CD1c-positive myeloid dendritic cell (primary cell): ENCODE measurements at regions not wholly inside any gene's neighbourhood (a gene's known extent, or its start where the extent isn't known, plus 50 kb on each side); places are given as distances from the start of the nearest gene placed in this dataset.

Experiments
- DNase-seq: peaks from one replicate; pipeline ENCODE4 v3.0.0-alpha.2; 2016; ENCODE audit errors: extremely low spot score

DNA sequence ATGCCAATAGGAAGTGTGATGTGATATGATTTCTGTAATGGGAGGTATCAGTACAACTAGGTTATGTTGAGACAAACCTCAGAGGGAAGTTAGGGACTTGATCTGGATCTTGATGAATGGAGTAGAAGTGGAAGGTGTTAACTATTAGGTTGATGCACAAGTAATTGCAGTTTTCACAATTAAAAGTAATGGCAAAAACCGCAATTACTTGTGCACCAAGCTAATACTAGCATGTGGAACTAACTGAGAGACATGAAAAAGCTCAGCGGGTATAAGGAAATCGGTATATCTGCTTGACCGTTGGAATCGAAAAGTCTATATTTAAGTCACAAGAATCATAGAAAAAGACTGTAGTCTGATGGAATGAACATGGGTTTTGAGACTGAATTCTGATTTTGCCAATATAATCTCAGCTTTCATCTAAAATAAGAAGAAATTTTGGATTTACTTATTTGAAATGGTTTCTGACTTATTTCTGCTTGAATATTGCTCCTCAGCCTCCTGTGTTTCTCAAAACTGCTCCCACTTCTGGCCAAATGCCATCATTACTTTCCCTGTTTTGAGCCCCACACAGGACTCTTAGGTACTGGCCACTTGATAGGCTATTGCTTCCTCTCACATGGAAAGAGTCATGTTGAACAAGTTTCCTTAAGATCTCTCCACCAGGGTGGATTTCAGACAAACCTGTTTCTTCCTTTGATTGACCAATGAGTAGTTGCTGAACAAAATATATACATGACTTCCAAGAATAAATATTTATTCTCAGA lies 271.5 kb upstream of the COL8A1 start:
- no peak for DNase-seq

DNA sequence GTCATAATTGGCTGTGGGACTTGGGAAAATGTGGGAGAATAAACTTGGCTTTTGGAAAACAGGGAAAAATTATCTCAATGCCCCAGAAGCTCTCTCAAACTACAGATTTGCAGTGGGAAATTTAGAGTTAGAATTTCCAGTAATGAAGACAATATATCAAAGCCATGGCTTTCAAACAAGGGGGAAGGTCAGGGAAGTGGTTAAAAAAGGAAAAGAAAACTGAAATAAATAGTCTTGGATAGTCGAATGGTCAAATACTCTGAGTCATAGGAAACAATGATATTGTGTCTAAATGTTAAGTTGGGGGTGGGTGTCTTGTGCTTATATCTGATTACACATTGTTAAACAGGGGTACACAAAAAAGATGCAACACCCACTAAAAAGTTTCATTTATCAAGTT lies 272.4 kb upstream of the COL8A1 start:
- no peak for DNase-seq

DNA sequence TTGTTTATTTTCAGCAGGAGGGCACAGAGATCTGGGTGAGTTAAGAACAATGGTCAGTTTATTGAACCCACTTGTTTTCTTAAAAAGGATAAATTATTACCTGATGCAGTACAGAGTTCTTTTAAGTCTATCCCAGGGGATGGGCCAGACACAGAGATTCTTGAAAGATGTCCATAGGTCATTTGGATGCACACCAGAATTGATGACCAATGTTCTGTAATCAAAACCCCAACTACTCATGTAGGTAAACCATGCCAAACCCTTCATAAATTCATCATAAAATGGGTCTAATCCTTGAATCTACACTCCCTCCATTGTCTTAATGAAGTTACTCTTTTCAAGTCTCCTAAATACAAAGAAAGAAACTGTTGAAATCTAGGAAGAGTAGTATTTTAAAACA lies 273.0 kb upstream of the COL8A1 start:
- DNase-seq: no peak

DNA sequence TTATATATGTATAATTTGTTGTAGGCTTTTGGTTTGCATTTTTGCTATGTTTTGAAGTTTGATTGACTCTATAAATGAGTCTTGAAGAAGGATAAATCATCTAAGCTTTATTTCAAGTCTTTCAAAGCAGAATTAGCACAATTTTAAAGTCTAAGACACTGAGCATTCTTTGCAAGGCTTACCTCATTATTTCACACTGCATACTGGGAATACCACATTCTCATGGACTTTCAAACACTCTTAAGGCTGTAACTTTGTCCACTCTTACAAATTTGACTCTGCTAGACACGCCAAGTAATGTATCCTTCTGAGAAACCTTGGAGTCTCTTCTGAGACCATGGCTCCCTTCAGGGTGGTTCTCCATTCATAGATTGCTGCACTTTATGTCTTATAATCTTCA lies 281.3 kb upstream of the COL8A1 start:
- DNase-seq: no peak

DNA sequence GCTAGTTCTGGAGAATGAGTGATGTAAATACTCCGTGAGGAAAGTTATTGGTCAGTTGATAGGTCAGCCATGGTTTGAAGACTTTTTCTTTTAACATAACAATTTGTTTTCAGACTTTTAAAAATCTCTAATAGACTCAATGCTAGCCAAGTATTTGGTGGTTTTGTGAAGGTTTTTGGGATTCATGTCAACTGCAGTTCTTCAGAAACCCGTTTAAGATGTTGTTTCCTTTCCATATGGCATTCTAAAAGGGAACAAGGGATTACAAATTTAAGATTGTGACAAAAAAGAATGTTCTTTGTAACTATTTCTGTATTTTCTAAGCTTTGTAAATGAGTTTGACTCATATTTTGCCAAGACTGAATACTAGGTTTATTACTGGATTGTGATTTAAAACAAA lies 281.7 kb upstream of the COL8A1 start:
- no peak for DNase-seq

DNA sequence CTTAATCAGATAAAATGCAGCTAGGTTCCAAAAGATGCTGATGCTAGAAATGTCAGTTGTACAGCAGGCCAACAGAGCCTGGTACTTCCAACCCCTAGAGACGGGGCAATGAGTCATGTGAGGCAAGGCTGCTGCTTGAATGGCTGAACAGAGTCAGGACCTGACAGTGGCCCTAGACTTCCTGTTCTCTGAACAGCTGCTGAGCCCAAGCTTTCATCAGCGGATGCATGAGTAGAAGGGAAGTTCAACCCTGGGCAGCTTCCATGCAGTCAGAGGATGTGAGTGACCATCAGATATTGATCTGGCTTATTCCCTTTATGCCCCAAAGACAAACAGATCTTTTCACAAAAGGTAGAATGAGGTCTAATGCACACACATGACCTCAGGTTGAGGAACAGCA lies 282.9 kb upstream of the COL8A1 start:
- no peak for DNase-seq

DNA sequence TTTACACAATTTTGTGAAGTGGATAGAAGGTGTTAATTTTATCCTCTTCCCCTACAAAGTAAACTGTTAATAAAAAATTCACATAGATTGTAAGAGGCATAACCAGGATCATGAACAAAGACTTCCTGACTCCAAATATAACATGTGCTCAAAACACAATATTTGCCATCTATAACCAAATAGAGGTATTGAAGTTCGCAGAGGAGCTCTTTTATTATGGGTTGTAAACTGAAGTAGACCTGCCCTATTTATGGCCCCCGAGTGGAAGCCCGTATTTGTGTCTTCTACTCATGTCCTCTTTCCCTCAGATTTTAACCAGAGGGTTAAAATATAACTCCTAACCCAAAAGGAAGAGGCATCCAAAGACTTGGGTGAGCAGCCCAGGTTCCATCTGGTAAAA lies 285.6 kb upstream of the COL8A1 start:
- DNase-seq: no peak

DNA sequence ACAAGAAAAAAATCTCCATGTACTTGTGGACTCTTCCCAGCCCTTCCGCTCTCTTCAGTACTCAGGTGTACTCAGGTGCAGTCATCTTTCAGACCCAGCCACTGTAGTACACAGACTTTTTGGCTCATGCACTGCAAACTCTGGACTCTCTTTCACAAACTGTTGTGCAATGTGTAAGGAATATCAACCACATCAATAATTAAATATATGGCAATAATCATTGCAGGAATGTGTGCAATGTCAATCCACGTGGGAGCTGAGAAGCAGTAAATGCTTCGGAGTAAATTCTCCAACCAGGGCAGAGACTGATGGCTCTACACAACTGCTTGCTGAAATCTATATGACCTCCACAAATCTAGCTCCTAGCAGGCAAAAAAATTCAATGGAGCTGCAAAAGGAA lies 287.3 kb upstream of the COL8A1 start:
- DNase-seq: no peak

DNA sequence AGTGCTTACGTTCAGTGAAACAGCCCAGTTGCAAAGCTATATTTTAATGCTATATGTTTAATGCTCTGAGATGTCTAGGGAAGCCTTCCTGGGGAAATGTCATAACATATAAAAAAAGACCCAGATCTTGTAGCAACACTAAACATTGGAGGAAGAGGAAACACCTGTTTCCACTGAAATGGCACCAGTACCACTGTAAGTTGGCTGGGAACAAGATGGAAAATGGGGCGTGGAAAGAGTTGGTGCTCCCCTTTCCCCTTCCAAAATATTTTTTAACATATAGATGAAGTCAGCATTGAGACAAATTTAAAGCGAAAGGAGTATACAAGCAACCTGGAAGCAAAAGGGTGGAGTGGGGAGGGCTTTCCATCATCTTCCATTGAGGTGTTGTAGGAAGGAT lies 289.9 kb upstream of the COL8A1 start:
- DNase-seq: no peak

DNA sequence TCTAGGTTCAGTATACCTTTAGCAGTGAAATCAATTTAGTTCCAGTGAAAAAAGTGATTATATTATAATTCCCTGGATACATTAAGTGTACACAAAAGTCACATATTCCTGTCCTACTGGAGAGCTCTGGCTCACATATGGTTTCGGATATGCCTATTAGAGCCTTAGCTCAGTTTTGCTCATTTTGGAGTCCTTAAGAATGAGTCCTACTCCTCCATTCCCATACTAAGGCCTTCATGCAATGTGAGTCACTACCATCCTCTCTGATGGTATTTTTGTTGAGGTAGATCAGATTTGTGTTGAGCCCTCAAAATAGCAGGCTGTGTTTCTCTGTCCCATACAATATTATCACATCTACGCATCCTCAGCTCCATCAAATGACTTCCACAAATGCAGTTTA lies 294.2 kb upstream of the COL8A1 start:
- DNase-seq: no peak

DNA sequence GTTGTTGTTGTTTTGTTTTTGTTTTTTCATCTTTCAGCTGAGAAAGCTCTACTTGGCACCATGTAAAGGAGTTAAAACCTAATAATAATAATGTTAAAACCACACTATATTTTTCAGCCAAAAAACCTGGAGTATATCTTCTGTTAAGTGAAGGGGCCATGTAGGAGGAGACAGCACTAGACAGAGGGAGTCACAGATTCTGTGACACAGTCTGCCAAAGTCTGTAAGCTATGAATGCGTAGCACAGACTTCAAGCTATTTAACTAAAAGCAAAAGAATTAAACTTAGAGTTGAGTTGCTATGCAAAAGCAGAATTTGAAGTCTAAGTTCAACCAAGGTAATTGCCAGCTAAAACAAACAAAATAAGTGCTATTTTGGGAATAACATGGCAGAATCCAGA lies 296.0 kb upstream of the COL8A1 start:
- DNase-seq: no peak

DNA sequence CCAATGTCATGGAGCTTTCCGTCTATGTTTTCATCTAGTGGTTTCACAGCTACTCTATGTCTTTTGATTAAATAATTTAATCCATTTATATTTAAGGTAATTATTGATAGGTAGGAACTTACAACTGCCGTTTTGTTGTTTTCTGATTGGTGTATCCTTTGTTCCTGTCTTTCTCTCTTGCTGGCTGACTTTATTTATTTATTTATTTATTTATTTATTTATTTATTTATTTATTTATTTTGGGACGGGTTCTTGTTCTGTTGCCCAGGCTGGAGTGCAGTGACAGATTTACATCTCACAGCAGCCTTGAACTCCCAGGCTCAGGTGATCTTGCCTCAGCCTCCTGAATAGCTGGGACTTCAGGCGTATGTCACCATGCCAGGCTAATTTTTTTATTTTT lies 299.2 kb upstream of the COL8A1 start:
- DNase-seq: no peak

DNA sequence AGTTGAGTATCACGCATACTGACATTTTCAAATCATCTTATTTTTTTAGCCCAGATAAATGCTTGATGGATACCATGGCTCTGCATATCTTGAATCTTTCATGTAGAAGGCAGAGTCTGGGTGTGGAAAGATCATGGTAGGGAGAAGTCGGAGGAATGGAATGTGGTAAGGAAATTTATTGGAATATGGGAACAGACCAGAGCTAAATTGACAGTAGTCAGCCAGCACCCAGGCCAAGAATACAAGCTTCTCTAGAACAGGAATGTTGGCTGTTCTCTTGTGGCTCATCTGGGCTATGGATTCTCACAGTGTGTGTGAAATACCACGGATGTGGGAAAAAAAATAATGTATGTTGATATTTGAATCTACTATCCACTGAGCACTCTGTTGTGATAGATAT lies 305.7 kb upstream of the COL8A1 start:
- DNase-seq: no peak

DNA sequence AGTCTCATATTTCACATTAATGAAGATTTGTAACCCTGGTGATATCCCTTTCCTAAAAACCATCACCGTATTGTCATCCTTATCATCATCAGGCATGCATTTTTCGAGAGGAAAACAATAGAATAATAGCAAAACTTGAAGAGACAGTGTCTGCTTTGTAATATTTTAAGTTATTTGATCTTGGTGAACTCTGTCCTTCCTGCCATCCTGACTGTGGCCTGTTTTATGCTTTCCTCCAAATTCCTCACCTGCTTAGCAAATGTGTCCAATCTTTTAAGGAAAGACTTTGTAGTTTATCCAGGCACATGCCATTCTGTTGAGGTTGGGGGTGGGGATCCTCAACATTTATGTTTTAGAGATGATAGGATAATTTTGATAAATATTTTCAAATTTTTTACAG lies 306.1 kb upstream of the COL8A1 start:
- DNase-seq: no peak

DNA sequence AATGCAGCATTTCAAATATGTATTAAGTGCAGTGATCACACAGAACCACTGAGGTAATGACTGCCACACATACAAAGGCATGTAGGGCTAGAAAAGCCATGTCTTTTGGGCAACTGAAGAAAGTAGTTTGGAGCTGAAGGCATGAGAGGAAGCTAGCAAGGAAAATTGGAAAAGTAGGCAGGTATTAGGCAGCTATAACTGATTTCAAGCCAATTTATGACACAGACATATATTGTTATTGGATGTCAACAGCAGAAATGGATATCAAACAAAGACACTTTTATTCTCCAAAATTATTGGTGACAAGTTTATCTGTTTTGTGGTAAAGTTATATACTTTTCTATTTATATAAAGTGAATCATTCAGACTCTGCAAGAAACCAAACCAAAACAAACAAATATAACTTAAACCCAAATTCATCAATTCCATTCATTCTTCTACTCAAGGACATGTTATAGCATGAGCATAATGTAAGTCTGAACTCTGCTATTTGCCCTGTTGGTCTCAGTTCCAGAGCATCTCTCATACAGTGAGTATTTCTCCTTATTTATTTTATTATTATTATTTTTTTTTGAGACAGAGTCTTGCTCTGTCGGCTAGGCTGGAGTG lies 307.4 kb upstream of the COL8A1 start:
- DNase-seq: no peak

DNA sequence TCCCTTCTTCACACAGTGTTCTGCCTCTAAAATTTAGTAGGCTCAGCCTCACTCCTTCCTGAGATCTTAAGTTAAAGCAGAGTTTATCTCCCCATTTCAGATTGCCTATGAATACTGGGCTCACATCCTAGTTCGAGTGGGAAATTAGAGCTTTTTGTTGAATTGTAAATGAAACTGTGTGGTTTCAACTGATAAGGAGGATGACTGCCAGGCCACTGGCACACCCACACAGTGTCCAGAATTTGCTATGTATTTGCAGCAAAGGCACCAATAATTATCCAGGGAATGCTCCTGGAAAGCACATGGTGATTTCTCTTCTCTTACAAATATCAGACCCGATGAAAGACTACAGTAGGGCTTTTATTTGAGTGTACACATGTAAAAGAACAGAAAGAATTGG lies 308.1 kb upstream of the COL8A1 start:
- no peak for DNase-seq

DNA sequence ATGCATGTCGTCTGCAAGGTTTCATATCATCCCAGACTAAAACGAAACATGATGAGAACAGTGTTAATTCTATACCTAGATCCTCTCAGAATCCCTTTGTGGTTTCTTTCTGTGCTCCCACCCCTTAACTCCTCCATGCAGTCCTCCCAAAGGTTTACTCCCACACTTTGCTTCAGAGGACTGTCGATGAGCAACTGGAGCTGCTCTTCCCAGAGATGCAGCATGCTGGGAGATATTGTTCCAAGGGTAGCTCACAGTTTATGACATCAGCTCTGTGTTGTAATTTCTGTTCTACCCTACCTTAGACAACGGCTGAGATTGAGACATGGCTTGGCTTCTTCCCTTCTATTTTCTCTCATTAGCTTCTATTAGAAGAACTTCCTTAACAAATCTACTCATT lies 313.0 kb upstream of the COL8A1 start:
- DNase-seq: no peak

DNA sequence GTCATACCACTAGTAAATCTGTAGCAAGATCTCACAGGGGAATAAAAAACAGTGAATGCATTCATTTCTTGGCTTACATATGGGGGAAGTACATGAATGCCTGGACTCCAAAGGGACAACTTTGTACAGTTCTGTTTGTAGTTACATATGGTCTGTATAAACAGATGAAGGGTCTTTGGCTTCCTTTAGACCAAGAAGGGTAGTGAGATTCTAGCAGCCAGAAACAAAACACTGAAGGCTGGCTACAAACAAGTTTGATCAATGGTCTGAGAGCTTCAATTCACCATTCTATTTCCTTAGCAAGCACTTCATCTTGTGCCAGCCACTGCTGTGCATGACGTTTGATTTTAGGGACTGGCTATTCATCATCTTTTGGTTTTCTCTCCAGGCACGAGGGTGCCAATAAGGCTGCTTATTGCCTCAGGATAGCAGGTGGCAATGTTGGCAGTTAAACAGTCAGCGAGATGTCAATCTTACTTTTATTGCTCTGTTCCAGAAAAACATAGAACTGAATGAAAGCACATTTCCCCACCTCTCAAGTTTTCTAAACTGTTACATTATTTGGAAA lies 313.7 kb upstream of the COL8A1 start:
- DNase-seq: no peak

DNA sequence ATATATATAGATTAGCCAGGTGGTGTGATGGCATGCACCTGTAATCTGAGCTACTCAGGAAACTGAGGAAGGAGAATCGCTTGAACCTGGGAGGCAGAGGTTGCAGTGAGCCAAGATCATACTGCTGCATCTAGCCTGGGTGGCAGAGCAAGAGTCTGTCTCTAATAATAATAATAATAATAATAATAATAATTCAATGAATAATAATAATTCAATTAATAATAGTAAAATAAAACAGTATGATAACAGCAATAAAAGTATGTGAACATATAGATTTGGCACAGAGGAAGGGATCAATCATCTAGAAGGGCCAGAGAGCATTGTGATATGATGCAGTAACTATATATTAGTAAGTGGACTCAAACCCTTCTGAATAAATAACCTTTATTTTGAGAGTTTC lies 314.5 kb upstream of the COL8A1 start:
- DNase-seq: no peak

DNA sequence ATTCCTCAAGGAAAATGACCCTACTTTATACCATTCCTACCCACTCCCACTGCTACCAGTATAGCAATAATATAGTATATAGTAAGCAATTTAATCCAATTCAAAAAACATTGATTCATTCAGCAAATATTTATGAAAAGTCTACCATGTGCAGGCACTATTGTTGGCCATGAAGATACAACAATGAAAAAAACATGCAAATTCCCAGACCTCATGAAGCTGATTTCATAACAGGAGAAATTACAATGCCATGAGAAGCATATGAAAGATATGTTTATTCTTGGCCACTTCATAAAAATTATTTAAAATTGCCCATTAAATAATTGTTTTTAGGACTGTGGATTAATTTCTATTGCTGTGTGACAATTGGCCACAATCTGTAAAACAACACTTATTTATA lies 315.8 kb upstream of the COL8A1 start:
- no peak for DNase-seq

DNA sequence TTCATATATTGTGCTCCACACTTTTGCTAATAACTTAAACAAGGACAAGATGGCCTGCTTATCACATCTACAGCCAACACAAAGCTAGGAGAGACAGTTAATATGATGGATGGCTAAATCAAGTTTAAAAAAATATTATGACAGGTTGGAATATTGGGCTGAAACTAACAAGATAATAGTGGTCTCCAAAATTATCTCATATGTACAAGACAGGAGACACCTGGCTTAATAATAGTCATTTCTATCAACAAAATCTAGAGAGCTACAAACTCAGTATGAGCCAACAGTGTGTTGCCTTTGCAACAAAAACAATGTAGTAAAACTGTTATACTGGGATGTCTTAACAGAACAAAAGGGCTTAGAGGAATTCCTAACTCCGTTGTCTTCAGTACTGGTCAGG lies 317.1 kb upstream of the COL8A1 start:
- DNase-seq: no peak

DNA sequence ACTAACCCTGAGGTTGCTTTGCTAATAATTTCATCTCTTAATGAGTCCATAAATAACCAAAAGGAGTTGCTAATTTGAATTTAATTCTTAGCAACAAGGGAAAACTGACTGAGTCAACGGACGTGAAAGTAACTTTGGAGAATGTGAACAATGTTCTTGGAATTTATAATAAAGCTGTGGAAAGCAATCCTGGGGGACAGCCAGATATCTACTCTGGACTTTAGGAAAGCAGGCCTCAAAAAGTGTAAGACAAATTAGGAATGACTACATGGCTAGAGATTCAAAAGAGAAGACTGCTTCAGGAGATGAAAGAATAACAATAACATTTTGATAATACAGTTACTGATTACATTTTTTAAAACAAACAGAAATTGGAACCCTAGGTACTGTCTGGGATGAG lies 318.4 kb upstream of the COL8A1 start:
- DNase-seq: no peak

DNA sequence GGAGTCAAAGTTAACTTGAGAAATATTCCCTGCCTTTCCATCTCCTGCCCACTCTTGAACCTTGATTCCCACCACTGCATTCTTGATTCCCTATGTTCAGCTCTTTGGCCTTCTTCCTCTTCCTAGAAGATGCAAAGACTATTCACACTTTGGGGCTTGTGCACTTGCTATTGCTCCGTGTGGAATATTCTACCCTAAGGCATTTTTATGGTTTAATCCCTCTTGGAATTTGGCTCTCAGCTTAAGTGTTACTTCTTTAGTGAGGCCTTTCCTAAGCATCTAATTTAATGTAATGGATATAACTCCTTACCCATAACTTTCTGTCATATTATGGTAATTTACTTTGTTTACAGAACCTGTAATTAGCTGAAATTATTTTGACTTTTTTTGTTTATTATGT lies 318.9 kb upstream of the COL8A1 start:
- no peak for DNase-seq

DNA sequence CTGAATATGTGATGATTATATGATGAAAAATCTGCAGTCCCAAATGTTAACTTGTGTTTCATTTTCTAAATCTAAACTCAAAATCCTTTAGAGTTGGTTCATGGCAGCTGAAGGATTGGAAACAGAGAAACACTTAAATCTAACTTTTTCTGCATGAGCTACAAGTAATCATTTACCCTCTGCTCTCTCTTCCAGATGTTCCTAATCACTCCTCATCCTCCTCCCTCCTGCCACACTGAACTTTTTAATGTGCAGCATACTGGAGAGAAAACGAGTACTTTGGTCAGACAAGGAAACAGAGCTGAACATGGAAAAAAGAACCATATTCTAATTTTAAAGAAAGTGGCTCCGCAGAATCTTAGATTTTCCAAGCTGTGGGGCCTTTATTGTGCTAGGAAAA lies 321.2 kb upstream of the COL8A1 start:
- no peak for DNase-seq
